ENCODE measurements at regions not wholly inside any gene's neighbourhood (a gene's known extent, or its start where the extent isn't known, plus 50 kb on each side); places are given as distances from the start of the nearest gene placed in this dataset.

- no peak for DNase-seq (ENCODE audit: low read depth in 2 of 2)
Observed at GRCh38 chr3:116848248-116848829, 138.8 kb downstream of the TUSC7 start.

- DNase-seq (ENCODE audit: low read depth in 2 of 2) = no peak
Observed at GRCh38 chr3:116849261-116849688, 139.7 kb downstream of the TUSC7 start.

DNA sequence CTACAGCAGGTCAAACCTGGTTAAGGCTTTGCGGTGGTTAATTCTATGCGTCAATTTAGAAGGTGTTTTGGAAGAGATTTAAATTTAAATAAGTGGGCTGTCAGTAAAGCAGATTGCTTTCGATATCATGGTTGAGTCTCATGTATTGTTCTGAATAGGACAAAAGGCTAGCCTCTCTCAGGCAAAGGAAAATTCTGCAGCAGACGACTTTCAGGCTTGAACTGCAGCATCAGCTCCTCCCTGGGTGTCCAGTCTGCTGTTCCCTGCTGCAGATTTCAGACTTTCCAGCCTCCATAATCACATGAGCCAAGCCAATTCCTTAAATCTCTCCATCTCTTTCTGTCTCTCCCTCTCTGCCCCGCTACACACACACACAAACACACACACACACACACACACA lies 143.2 kb downstream of the TUSC7 start:
- no peak for DNase-seq (ENCODE audit: low read depth in 2 of 2)

DNA sequence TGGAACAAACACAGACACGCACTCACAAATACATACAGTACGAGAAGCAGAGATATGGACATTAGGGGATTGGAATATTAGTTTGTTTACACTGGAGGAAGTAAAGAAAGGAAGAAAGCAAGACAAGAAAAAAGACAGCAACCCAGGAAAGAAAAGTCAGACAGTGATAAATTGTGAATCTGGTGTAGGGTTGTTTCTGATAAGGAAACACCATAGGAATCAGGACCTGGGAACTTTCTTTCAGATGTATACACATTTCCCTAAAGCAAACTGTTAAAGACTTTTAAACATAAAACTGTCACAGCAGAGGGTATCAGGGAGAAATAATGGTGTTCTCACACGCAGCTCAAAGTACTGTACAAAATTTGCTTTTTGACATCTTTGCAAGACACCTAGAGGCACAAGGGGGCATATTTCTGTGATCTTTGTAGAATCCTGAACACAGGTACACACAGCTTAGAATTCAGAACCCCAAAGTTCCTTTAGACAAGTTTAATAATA lies 153.7 kb downstream of the TUSC7 start:
- DNase-seq (ENCODE audit: low read depth in 2 of 2) = no peak

GRCh38 chr3:116863822-116864589 lies 154.4 kb downstream of the TUSC7 start:
- no peak for DNase-seq (ENCODE audit: low read depth in 2 of 2)

- no peak for DNase-seq (ENCODE audit: low read depth in 2 of 2)
Observed at GRCh38 chr3:116864590-116864927, 155.0 kb downstream of the TUSC7 start.

DNA sequence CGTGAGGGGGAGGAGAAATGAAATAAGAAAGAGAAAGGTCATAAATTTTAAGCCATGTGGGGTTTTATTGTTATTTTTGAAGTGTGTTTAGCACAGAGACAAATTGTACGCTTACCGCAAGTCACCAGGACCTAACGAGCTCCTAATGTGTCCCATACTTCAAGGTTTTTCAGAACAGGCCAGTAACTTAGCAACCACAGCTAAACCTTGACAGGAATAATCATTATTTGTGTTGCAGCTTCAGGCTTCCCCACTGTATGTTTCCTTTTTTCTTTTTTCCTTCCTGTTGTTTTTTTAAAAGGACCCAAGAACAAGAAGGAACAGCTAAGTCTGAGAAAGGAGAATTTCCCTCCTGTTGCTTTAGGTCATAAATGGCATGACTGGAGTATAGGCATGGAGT lies 160.8 kb downstream of the TUSC7 start:
- DNase-seq (ENCODE audit: low read depth in 2 of 2) = no peak

GRCh38 chr3:116871905-116872304 lies 162.3 kb downstream of the TUSC7 start:
- DNase-seq (ENCODE audit: low read depth in 2 of 2) = no peak

DNA sequence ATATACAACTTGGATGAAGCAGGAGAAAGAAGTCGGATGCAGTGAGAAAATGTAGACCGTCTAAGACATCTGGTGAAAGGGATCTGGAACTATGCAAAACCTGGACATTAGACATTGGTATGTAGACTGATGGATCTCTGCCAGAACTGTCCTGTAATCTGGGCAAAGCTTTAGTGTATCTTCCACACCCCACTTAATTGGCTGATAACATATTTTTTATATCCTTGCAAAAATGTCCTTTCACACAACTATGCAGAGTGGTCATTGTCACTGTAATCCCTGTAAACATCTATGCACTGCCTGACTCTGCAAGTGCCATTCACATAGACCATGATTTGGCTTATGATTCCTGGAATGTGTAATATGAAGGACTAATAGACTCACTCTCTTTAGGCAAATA lies 163.1 kb downstream of the TUSC7 start:
- DNase-seq (ENCODE audit: low read depth in 2 of 2) = no peak

GRCh38 chr3:116873142-116873541 lies 163.6 kb downstream of the TUSC7 start:
- no peak for DNase-seq (ENCODE audit: low read depth in 2 of 2)

DNA sequence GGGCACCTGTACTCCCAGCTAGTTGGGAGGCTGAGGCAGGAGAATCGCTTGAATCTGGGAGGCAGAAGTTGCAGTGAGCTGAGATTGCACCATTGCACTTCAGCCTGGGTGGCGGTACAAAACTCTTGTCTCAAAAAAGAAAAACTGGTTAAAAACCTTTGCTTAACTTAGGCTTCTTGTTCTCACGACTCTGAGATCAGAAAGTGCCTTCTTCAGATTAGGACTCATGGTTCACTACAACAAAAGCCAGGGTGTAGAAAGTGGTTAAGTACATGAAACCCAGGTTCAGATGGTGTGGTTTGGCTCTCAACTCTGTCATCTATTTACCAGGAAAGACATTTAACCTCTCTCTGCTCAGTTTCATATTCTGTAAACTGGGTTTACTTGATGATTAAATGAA lies 168.4 kb downstream of the TUSC7 start:
- DNase-seq (ENCODE audit: low read depth in 2 of 2) = no peak

- DNase-seq (ENCODE audit: low read depth in 2 of 2) = no peak
Observed at GRCh38 chr3:116886202-116886893, 176.8 kb downstream of the TUSC7 start.

- no peak for DNase-seq (ENCODE audit: low read depth in 2 of 2)
Observed at GRCh38 chr3:116896116-116896515, 186.5 kb downstream of the TUSC7 start.

GRCh38 chr3:116897382-116897781 lies 187.8 kb downstream of the TUSC7 start:
- DNase-seq (ENCODE audit: low read depth in 2 of 2) = no peak

DNA sequence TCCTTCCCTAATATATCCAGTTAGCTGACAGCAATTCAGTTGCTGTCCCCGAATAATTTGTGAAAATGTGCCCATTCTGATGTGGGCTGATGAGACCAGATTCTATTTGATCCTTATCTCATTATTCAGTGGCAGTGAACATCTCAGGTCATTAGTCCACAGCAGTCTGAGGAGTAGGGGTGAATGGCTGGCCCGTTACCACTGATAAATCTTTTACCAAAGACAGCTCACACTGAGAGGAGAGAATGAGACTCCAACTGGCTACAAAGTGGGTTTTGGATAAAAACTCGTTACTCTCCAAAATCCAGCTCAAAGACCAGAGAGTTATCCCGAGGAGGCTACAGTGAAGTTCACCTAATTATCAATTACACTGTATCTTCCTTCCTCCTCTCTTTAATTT lies 189.7 kb downstream of the TUSC7 start:
- no peak for DNase-seq (ENCODE audit: low read depth in 2 of 2)

- no peak for DNase-seq (ENCODE audit: low read depth in 2 of 2)
Observed at GRCh38 chr3:116905334-116905733, 195.8 kb downstream of the TUSC7 start.

DNA sequence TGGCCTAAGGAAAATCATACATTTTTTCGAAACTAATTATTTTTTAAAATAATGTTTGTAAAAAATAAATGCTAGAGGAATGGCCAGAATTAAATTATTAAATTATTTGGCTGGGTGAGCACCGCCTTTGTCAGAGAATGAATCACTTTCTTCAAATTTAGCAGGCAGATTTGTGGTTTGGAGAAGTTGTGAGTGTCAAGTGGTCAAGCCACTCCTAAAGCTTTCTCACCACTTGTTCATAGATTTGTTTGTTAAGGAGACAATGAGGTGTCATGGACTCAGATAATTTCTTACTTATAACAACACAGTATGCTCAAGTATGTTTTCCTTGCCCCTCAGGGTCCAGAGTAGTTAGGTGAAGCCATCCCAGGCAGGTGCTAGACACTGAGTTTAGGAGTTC lies 196.2 kb downstream of the TUSC7 start:
- DNase-seq (ENCODE audit: low read depth in 2 of 2) = no peak

DNA sequence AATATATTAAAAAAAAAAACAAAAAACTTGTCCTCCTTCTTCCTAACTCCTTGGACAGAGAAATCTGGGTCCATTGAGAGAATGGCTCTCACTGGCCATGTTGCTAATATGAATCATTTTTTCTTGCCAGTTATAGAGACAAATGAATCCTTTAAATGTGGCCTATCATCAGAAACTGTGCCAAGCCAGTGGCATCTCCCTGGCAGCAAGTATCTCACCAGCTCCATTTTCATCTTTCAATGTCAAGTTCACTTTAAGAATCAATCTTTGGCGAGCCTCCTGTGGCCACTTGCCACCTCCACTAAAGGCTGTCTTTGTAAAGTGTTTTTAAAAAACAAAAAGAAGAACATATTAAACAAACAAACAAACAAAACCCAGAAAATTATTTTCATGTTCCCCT lies 202.5 kb downstream of the TUSC7 start:
- no peak for DNase-seq (ENCODE audit: low read depth in 2 of 2)

GRCh38 chr3:116914004-116914403 lies 204.4 kb downstream of the TUSC7 start:
- no peak for DNase-seq (ENCODE audit: low read depth in 2 of 2)

GRCh38 chr3:116916836-116917235 lies 207.3 kb downstream of the TUSC7 start:
- no peak for DNase-seq (ENCODE audit: low read depth in 2 of 2)

- no peak for DNase-seq (ENCODE audit: low read depth in 2 of 2)
Observed at GRCh38 chr3:116920826-116921610, 211.4 kb downstream of the TUSC7 start.

GRCh38 chr3:116927918-116928317 lies 218.3 kb downstream of the TUSC7 start:
- DNase-seq (ENCODE audit: low read depth in 2 of 2) = no peak
